ENCODE measurements at regions not wholly inside any gene's neighbourhood (a gene's known extent, or its start where the extent isn't known, plus 50 kb on each side); places are given as distances from the start of the nearest gene placed in this dataset.

DNA sequence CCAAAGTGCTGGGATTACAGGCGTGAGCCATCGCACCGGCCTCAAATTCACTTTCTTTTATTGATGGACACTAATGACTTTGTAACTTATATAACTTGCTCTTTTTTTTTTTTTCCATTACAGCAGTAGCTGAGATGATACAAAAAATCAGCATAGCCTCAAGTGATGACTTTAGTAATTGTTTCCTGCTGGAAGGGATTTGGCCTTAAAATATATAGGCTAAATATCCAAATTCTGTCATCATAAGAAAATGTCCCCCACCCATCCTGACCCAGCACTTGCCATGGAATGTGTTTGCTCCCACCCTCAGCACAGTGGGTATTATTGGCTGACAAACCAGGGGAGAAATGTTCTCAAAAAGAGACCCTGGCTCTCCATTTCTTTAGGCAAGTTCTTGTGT, 1264.1 kb upstream of the AUTS2 start:
- peaks cover 0 to 8% of the 10 kb centered on the region in 2 donors for H3K4me1 ChIP-seq
- H3K9me3 ChIP-seq, result peaks cover 6 to 19% of the 10 kb centered on the region in 2 donors
- DNase-seq (ENCODE audit: low spot score), result no peak
- H3K36me3 ChIP-seq, result no peaks in the 10 kb centered on the region
- no peak overlapping the region for H3K4me3 ChIP-seq
- no peaks in the 10 kb centered on the region for H3K27me3 ChIP-seq
- TF ChIP-seq, protein P1, sequence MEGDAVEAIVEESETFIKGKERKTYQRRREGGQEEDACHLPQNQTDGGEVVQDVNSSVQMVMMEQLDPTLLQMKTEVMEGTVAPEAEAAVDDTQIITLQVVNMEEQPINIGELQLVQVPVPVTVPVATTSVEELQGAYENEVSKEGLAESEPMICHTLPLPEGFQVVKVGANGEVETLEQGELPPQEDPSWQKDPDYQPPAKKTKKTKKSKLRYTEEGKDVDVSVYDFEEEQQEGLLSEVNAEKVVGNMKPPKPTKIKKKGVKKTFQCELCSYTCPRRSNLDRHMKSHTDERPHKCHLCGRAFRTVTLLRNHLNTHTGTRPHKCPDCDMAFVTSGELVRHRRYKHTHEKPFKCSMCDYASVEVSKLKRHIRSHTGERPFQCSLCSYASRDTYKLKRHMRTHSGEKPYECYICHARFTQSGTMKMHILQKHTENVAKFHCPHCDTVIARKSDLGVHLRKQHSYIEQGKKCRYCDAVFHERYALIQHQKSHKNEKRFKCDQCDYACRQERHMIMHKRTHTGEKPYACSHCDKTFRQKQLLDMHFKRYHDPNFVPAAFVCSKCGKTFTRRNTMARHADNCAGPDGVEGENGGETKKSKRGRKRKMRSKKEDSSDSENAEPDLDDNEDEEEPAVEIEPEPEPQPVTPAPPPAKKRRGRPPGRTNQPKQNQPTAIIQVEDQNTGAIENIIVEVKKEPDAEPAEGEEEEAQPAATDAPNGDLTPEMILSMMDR (IDR thresholded peaks at IDR 0.05), result no peak
- H3K27ac ChIP-seq, result no peak overlapping the region

DNA sequence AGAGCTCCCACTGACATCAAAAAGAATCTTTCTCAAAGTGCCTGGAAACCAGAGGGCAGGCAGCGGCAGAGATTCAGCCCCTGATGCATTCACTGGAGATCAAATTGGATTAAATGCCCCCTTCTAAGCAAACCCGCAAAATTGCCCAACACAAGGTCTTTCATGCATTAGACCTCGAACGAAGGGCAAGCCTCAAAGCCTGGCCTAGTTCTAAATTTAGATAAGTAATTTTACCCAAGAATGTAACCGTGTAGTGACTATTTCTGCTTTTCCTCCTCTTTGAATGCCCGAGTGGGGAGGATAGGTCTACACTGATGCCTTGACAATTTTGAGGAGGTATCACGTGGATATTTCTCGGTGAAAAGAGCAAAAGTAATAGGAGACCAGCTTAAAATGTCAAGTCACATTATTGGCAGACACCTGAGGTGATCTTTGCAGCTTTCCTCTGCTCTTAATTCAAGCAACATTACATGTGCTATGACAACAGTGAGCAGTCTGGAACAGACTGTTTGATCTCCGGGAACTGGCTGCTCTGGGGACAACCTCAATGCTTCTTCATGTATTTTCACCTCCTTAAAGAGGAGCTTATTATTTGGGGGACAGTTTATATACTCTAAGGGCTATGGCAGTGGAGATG, 1263.5 kb upstream of the AUTS2 start:
- H3K27ac ChIP-seq, result no peak overlapping the region
- peaks cover 6 to 19% of the 10 kb centered on the region in 2 donors for H3K9me3 ChIP-seq
- no peaks in the 10 kb centered on the region for H3K27me3 ChIP-seq
- TF ChIP-seq, protein P1 (IDR thresholded peaks at IDR 0.05), result no peak
- no peak for DNase-seq (ENCODE audit: low spot score)
- H3K36me3 ChIP-seq, result no peaks in the 10 kb centered on the region
- peaks cover 0 to 8% of the 10 kb centered on the region in 2 donors for H3K4me1 ChIP-seq
- H3K4me3 ChIP-seq, result no peak overlapping the region

DNA sequence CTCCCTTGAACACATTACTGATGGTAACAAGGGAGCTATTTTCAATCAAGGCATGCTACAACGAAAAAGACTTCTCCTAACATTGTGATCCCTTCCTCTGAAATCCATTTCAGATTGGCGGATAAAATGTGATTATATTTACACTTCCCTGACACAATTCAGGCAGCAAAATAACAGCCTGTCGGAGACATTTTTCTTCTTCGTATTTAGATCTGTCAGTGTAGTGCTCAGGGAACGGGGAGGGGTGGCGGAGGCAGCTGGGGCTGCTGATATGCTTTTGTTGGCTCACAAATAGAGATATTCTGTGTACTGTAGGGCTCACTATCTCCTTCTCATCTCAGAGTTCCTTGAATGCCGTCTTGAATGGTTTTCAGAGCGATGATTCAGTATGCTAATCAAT, 1261.7 kb upstream of the AUTS2 start:
- Histone ChIP-seq H3K4me1 (peaks cover 0 to 8% of the 10 kb centered on the region in 2 donors), H3K4me3 (no peak overlapping the region), H3K27ac (no peak overlapping the region), H3K36me3 (no peaks in the 10 kb centered on the region), H3K9me3 (peaks cover 0 to 16% of the 10 kb centered on the region in 2 donors), H3K27me3 (no peaks in the 10 kb centered on the region)
- no peak for DNase-seq (ENCODE audit: low spot score)
- TF ChIP-seq, protein P1 (IDR thresholded peaks at IDR 0.05), result no peak

DNA sequence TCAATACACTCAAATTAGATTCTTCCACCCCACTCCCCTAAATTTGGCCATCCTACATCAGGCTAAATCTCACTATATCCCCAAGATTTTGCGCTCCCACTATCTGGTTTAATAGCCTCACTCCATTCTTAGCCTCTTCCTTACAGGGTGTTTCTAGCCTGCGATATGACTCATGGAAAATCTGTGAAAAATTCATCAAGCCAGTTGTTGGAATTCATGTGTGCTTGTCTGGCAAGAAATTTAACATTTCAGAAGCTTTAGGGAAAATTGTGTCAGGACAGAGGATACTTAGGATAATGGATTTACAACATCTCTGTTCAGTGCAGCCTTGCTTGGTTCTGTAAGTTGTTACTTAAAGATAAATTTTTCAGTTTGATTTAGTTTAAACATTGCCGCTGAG, 1249.9 kb upstream of the AUTS2 start:
- no peak for DNase-seq (ENCODE audit: low spot score)
- Histone ChIP-seq H3K4me1 (no peaks in the 10 kb centered on the region), H3K36me3 (no peaks in the 10 kb centered on the region), H3K27me3 (no peaks in the 10 kb centered on the region), H3K9me3 (peaks cover 0 to 5% of the 10 kb centered on the region in 2 donors), H3K4me3 (no peak overlapping the region), H3K27ac (no peak overlapping the region)
- TF ChIP-seq, protein P1 (IDR thresholded peaks at IDR 0.05), result no peak

DNA sequence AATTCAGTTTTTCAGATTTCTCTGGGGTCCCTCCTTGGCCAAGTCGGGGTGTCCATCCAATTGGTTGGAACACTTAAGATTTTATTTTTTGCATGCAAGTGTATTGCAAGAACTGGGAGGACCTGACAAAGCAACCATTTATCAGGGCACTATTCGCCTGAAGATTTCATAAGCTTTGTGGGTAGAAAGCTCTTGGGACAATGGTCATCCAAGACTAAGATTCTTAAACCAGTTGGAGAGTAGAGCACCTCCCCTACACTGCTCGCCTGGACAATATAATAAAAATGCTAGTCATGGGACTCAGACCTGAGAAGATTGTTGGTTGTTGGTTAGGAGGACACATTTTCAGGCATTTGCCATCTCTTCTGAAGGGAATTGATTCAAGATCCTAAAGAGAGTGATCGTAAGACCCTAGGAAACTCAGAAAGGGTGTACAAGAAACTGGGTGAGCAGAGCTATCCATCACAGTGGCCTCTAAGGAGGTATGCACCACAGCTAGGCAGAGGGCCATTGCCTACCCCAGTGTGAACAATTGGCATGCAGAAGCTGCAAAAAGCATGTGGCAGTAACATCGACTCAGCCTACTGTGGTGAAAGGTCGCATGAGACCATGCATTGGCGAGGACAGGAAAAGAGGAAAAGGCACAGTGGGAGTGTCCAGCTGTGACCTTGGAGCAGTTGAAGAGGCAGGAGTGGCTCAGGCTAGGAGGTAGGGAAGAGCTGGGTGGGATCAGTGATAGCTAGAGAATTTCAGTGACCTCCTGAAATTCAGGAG, 1235.3 kb upstream of the AUTS2 start:
- no peak overlapping the region for H3K27ac ChIP-seq
- no peaks in the 10 kb centered on the region for H3K9me3 ChIP-seq
- H3K27me3 ChIP-seq, result no peaks in the 10 kb centered on the region
- H3K4me1 ChIP-seq, result no peaks in the 10 kb centered on the region
- no peaks in the 10 kb centered on the region for H3K36me3 ChIP-seq
- DNase-seq (ENCODE audit: low spot score), result no peak
- no peak overlapping the region for H3K4me3 ChIP-seq
- TF ChIP-seq, protein P1 (IDR thresholded peaks at IDR 0.05), result no peak
